Mucosa of descending colon (tissue), 3 donors: ENCODE measurements at regions not wholly inside any gene's neighbourhood (a gene's known extent, or its start where the extent isn't known, plus 50 kb on each side); places are given as distances from the start of the nearest gene placed in this dataset.

ENCODE experiments used
- ATAC-seq: fragments of 200-7000 bp; cut with Tn5 transposase; one replicate; pipeline ENCODE4 v1.9.1; 2020; ENCODE audit warnings: mild to moderate bottlenecking, moderate library complexity
- DNase-seq, 3 donors: peaks; one replicate each; pipeline ENCODE4 v3.0.0-alpha.2; 2020
- H3K36me3 ChIP-seq: fragments of 200-600 bp; one replicate; pipeline ENCODE4 v1.8.0; 2021; ENCODE audit warnings: low read depth, mild to moderate bottlenecking
- H3K4me1 ChIP-seq: fragments of 200-600 bp; one replicate; pipeline ENCODE4 v1.8.0; 2021; ENCODE audit warnings: low read depth, mild to moderate bottlenecking
- H3K4me3 ChIP-seq: fragments of 200-600 bp; one replicate; pipeline ENCODE4 v1.8.0; 2021; ENCODE audit warnings: mild to moderate bottlenecking
- H3K9me3 ChIP-seq: fragments of 200-600 bp; one replicate; pipeline ENCODE4 v1.8.0; 2021; ENCODE audit warnings: mild to moderate bottlenecking
- CTCF ChIP-seq: fragments of 200-600 bp; IDR thresholded peaks from one replicate; pipeline ENCODE4 v1.8.0; 2022; ENCODE audit warnings: antibody characterized with exemption, mild to moderate bottlenecking
- intact Hi-C, 2 donors: fragments of 100-400 bp; cut with DNase I in 1 of 2; cut with micrococcal nuclease in 1 of 2; formaldehyde crosslinking; loops; one replicate each; pipeline versions ENCODE4 v1.11.0 to v1.11.1; 2022; cut with DNase I, micrococcal nuclease
- donor health status: DM: no; HTN: no; CAD: no; lungs with moderate emphysema.
- donor health status: DM: no; HTN: no; CAD: no.
- donor health status: DM: no; HTN: yes; CAD: no.

- DNase-seq (no peak), ATAC-seq (no peak)
- intact Hi-C loops, result no loop called here
- Histone ChIP-seq H3K4me3 (no peak overlapping the region), H3K36me3 (no peaks in the 10 kb centered on the region), H3K9me3 (no peaks in the 10 kb centered on the region), H3K4me1 (no peaks in the 10 kb centered on the region)
- no peak for TF ChIP-seq CTCF
Observed at GRCh38 chr7:49341849-49342248, 417.5 kb downstream of the CDC14C start.

GRCh38 chr7:49344556-49344955, 420.2 kb downstream of the CDC14C start:
- no peak for DNase-seq
- Histone ChIP-seq H3K4me1 (no peaks in the 10 kb centered on the region), H3K9me3 (no peaks in the 10 kb centered on the region), H3K36me3 (no peaks in the 10 kb centered on the region), H3K4me3 (no peak overlapping the region)
- intact Hi-C loops, result no loop called here
- no peak for TF ChIP-seq CTCF
- no peak for ATAC-seq

GRCh38 chr7:49346195-49346899, 422.0 kb downstream of the CDC14C start:
- Histone ChIP-seq H3K9me3 (no peaks in the 10 kb centered on the region), H3K36me3 (no peaks in the 10 kb centered on the region), H3K4me1 (no peaks in the 10 kb centered on the region), H3K4me3 (no peak overlapping the region)
- intact Hi-C loops, result no loop called here
- ATAC-seq, result no peak
- no peak for TF ChIP-seq CTCF
- DNase-seq, result no peak

GRCh38 chr7:49367072-49367471, 406.4 kb upstream of the VWC2 start:
- DNase-seq (no peak), ATAC-seq (no peak)
- Histone ChIP-seq H3K4me1 (no peaks in the 10 kb centered on the region), H3K4me3 (no peak overlapping the region), H3K9me3 (no peaks in the 10 kb centered on the region), H3K36me3 (no peaks in the 10 kb centered on the region)
- intact Hi-C loops, result no loop called here
- TF ChIP-seq CTCF, result no peak

- ATAC-seq, result no peak
- no peaks in the 10 kb centered on the region for H3K9me3 ChIP-seq
- no peaks in the 10 kb centered on the region for H3K4me1 ChIP-seq
- no peaks in the 10 kb centered on the region for H3K36me3 ChIP-seq
- TF ChIP-seq CTCF, result no peak
- H3K4me3 ChIP-seq, result no peak overlapping the region
- intact Hi-C loops, result no loop called here
- no peak for DNase-seq
Observed at GRCh38 chr7:49371771-49372170, 401.7 kb upstream of the VWC2 start.
